ENCODE measurements at regions not wholly inside any gene's neighbourhood (a gene's known extent, or its start where the extent isn't known, plus 50 kb on each side); places are given as distances from the start of the nearest gene placed in this dataset.

DNA sequence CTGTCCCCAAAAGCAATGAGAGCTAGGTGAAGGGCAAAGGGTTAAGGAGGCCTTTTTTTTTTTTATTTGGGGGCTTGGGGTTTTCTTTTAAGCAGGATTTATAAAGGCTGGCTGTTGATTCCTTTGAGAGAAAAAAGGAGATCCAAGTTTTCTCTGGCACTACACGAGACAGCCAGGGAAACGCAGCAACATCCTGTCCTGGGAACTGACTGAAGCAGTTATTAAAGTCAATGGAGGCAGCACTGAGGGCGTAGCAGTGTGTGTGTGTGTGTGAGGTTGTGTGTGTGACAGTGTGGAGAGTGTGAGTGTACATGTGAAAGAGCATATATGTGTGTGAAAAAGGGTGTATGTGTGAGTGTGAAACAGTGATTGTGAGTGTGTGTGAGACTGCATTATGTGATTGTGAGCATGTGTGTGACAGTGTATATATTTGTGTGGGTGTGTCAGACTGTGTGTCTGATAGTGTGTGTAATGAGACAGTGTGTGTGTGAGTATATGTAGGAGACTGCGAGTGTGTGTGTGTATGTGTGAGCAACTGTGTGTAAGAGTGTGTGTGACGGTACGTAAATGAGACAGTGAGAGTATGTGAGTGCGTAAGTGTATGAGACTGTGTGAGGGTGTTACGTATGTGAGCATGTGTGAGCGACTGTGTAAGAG is 65.9 kb upstream of the TIAM1 start:
- TF ChIP-seq, protein P1, sequence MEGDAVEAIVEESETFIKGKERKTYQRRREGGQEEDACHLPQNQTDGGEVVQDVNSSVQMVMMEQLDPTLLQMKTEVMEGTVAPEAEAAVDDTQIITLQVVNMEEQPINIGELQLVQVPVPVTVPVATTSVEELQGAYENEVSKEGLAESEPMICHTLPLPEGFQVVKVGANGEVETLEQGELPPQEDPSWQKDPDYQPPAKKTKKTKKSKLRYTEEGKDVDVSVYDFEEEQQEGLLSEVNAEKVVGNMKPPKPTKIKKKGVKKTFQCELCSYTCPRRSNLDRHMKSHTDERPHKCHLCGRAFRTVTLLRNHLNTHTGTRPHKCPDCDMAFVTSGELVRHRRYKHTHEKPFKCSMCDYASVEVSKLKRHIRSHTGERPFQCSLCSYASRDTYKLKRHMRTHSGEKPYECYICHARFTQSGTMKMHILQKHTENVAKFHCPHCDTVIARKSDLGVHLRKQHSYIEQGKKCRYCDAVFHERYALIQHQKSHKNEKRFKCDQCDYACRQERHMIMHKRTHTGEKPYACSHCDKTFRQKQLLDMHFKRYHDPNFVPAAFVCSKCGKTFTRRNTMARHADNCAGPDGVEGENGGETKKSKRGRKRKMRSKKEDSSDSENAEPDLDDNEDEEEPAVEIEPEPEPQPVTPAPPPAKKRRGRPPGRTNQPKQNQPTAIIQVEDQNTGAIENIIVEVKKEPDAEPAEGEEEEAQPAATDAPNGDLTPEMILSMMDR (IDR thresholded peaks at IDR 0.05), result no peak
- TF ChIP-seq EZH2phosphoT487 (IDR thresholded peaks at IDR 0.05), result no peak
